HG03457 (cell line): ENCODE measurements at regions not wholly inside any gene's neighbourhood (a gene's known extent, or its start where the extent isn't known, plus 50 kb on each side); places are given as distances from the start of the nearest gene placed in this dataset.
A peak's percentile ranks its signal among the peaks of the same experiment; 100 is the strongest.

Source experiments
- ATAC-seq: cut with Tn5 transposase; IDR thresholded peaks from one replicate; pipeline ENCODE4 v1.9.1; 2021; ENCODE audit warnings: moderate number of reproducible peaks; ENCODE audit not compliant: unreplicated experiment

GRCh38 chr7:32428546-32428945, 61.6 kb downstream of the LSM5 start:
- no peak for ATAC-seq

DNA sequence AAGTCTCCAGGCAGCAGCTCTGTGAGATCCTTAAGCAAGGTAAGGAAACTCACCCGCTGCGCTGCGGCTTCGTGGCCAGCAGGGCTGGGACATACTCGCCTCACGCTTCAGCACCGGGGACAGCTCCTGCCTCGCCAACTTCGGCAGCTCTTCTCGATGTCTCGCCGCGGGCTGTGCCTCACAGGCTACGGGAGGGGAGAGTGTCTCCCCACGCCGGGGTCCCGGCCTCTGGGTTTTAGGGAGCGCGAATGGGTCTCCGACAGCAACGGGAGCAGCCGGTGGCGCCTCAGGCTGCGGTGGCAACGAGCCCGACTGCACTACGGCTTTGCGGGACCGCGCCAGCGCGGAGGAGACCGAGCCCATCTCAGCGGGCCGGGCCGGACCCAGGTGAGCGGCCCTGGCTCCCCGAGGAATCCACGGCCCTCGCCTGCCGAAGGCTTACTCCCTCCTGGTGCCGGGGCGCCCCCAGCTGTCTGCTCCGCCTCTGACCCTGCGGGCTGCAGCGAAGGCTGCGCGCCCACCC, 62.4 kb downstream of the LSM5 start:
- ATAC-seq = peak; percentile 59

- no peak for ATAC-seq
These were observed 73.3 kb downstream of the LSM5 start for GRCh38 chr7:32416846-32417245.

DNA sequence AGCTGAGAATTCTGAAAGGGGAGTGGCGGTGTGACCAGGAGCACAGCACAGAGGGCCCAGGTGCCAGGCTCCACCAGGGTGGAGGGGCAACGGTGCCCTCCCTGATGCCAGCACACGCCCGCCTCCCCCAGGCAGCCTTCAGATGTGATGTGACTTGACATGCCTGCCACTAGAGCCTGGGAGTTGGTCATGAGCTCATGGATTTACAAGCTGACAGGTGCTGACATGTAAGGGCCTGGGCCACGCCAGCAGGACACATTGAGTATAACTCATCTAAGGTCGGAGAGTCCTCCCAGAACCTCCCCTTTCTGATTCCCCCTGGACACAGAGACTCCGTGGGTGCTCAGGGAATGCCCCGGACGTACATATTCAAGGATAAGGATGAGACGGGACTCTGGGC, 74.2 kb downstream of the LSM5 start:
- no peak for ATAC-seq

GRCh38 chr7:32415519-32415918, 74.7 kb downstream of the LSM5 start:
- no peak for ATAC-seq

DNA sequence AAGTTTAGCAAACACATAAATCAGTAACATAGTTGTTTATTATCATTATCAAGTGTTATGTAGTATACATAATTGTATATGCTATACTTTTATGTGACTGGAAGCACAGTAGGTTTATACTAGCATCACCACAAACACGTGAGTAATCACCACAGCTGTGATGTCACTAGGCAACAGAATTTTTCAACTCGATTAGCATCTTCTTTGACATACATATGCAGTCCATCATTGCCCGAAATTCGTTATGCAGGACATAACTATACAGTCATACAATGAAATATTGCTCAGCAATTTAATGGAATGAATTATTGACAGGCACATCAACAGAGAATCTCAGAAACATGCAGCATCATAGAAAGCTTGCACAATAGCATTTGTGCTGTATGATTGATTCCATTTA, 77.7 kb downstream of the LSM5 start:
- ATAC-seq = no peak

DNA sequence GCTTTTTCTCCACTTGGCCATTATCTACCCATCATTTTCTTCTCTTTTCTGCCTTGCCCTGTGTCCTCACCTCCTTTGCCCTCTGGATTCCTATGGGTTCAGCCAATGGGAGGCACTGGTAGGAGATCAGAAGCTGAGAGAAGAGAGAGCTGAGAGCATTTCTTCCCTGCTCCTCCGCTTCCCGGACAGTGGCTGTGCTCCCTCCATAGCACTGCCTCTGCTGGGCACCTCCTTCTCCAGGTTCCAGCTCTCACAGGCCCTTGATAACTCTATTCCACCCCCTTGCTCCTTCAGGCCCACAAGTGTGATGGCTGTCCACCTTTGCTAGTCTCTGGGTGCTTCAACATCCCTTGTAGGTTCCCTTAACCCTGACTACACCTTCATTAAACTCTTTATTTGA, 79.6 kb downstream of the LSM5 start:
- no peak for ATAC-seq

- no peak for ATAC-seq
These were observed 83.8 kb downstream of the LSM5 start for GRCh38 chr7:32406386-32406785.

- ATAC-seq = no peak
These were observed 86.5 kb downstream of the LSM5 start for GRCh38 chr7:32403463-32404229.

GRCh38 chr7:32400676-32401075, 89.5 kb downstream of the LSM5 start:
- no peak for ATAC-seq

DNA sequence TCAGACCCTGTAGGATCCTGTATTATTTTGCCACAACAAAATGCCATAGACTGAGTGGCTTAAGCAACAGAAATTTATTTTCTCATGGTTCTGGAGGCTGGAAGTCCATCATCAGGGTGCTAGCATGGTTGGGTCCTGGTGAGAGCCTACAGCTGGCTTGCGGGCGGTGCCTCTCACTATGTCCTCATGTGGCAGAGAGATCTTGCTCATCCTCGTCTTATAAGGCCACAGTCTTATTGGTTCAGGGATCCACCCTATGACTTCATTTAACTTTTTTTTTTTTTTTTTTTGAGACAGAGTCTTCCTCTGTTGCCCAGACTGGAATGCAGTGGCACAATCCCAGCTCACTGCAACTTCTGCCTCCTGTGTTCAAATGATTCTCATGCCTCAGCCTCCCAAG, 90.9 kb downstream of the LSM5 start:
- ATAC-seq = no peak

DNA sequence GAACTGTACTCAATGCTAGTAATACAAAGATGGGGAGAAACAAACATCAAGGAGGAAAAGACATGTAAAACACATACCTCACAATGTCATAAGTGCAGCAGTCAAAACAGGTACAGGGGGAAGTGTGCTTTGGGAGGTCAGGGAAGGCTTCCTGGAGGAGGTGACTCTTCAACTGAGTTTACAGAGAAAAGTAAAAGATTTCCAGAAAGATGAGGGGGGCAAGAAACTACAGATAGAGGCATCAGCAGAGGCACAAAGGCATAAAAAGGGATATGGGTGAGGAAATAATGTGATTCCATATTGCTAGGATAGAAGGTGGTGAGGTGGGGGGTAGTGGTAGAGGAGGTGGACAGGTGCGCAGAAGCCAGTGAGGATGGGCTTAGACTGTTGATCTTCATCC, 95.0 kb downstream of the LSM5 start:
- no peak for ATAC-seq

DNA sequence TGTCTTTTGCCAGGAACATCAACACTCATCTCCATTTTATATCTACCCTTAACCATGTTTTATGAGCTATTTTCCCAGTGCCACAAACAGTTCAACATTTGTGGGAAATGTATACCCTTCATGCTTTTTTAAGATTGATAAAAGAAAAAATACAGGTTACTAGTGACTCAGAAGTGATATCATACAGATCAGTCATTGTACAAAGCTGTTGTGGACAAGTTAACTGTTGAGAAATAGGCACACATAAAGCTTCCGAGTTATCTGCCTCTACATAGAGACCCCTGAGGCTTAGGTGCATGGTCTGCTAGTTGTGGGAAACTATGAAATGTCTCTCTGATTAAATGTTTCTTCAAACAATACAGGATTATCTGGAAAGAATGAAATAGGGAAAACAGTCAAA, 96.3 kb downstream of the LSM5 start:
- no peak for ATAC-seq

DNA sequence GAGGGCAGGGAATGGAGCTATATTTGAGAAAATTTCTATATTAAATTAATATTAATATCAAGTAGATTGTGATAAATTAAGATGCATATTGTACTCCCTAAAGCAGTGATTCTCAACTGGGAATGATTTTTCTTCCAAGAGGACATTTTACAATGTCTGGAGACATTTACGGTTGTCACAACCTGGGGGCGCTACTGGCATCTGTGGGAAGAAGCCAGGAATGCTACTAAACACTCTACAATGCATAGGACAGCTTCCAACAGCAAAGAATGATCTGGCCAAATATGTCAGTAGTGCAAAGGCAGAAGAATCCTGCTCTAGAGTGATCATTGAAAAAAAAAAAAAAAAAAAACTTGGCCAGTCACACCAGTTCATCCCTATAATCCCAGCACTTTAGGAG, 100.0 kb downstream of the LSM5 start:
- ATAC-seq = no peak

- no peak for ATAC-seq
These were observed 104.7 kb downstream of the LSM5 start for GRCh38 chr7:32385316-32385956.

DNA sequence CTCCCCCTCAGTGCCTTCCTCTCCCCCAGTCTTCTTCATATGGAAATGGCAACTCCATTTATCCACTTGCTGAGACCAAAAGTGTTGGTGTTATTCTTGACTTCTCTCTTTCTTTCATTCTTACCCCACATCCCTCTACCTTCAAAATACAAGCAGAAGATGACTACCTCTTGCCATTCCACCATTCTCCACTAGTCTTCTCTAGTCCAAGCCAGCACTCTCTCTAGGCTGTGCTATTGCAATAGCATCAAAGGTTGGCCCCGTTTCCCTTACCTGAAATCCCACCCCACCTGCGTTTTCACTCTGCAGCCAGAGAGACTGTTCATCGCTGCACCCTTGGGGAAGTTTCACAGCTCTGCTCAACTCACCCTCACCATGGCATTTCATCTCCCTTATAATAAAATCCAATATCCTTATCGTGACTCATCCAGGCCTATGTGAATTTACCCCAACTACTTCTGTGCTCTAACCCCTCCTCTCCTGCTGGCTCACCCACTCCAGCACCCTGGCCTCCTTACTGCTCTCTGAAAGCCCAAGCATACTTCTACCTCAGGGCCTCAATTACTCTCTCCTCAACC, 109.1 kb downstream of the LSM5 start:
- no peak for ATAC-seq

DNA sequence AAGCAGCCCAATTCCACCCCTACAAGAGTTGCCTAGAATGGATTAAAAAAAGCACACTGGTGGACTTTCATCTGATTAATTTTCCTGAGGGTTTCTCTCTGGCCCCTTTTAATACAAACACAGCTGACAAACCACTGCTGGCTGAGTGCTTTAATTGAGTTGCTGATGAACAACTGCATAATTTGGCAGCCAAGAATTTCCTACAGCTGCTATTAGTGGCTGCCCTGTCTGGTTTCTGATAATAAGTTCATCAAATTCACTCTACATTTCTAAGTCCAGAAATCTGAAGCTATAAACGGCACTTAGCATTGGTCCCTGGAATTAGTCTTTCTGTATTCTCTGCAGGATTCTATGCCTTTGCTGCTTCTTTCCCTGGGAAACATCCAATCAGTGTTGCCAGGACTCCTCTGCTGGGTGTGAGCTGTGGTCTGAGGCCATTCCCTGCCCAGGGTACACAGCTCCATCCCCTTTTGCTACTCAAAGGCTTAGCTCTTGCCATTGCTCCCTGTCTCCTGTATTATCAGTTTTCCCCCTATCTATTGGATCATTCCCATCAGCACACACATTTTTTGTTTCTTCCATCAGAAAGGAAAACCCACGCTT, 110.6 kb downstream of the LSM5 start:
- ATAC-seq = no peak

DNA sequence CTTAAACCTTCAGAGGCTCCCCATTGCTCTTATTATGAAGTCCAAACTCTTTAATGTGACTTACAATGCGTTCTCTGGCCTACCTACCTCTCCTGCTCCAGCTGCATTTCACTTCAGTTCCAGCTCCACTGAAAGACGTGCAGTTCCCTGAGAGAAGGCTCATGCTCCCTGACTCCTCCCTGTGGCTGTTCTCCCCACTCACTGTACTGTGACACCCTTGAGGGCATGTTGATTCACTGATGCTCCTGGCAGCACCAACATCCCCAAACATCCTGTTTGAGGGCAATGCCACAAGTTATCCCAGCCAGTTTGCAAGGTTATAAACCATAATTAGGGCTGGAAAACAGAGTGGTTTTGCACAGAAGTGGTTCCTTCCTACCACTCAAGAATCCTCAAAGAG, 111.2 kb downstream of the LSM5 start:
- ATAC-seq = no peak

DNA sequence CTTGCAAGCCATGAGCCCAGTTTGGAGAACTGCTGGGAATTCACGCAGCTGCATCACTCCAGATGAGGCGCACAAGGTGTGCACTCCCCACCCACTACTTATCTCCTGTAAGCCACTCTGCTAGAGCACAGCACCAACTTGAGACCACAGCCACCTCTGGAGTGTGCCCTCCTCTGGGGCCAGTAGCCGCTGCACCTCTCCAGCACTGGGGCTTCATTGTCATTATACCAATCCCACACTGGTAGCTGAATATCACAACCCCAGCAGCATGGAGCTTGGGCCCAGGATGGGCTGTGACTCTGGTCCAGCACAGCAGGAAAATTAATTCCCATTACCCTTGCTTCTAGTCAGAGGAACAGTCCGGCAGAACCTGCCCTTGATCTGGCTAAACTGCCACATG, 125.6 kb downstream of the LSM5 start:
- ATAC-seq = no peak

GRCh38 chr7:32360127-32360526, 130.1 kb downstream of the LSM5 start:
- no peak for ATAC-seq

DNA sequence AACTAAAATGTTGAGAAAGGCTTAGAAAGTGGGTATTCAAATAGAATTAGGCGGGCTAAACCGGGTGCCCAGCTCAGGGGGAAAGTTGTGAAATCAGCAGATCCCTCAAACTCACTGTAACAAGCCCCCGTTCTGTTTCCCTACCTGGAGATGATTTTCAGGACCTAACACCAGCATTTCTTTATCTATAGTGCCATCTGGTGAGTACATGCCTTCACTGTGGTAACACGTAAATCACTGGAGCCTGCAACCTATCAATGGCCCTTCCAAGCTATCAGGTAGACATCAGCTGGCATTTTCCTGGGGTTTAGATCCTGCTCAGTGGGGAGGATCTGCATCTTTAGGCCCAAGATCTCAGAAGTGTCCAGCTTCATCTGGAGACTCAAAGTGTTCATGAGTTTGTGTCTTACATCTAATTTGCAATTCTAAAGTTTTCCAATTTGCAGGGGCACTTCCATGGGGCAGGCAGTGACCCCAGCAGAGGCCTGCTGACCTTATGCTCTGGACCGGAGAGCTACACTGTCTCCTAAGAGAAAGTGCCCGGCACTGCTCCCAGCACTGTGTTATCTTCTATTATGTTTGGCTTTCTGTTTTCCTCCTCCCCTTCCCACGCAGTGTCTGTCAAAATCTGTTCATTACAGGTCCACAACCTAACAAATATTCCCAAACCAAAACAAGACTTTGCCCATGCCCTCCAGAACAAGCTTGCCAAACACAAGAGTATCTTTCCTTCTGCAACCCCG, 132.5 kb downstream of the LSM5 start:
- no peak for ATAC-seq
